ENCODE measurements at regions not wholly inside any gene's neighbourhood (a gene's known extent, or its start where the extent isn't known, plus 50 kb on each side); places are given as distances from the start of the nearest gene placed in this dataset.

- TF ChIP-seq CTCF (IDR thresholded peaks at IDR 0.05): no peak
- H3K9me3 Mint-ChIP-seq (ENCODE audit: unreplicated experiment): peaks cover 12% of the 10 kb centered on the region
- no peaks in the 10 kb centered on the region for H3K36me3 Mint-ChIP-seq (ENCODE audit: unreplicated experiment)
- no peak overlapping the region for H3K27ac Mint-ChIP-seq (ENCODE audit: unreplicated experiment)
- no peaks in the 10 kb centered on the region for H3K4me1 Mint-ChIP-seq (ENCODE audit: unreplicated experiment)
- DNase-seq (ENCODE audit: extremely low spot score, unreplicated experiment): peak; percentile 68
- H3K4me3 Mint-ChIP-seq (ENCODE audit: unreplicated experiment): no peak overlapping the region
- no peaks in the 10 kb centered on the region for H3K27me3 Mint-ChIP-seq (ENCODE audit: unreplicated experiment)
These were observed 624.6 kb downstream of the AACS start for GRCh38 chr12:125689576-125690410.

DNA sequence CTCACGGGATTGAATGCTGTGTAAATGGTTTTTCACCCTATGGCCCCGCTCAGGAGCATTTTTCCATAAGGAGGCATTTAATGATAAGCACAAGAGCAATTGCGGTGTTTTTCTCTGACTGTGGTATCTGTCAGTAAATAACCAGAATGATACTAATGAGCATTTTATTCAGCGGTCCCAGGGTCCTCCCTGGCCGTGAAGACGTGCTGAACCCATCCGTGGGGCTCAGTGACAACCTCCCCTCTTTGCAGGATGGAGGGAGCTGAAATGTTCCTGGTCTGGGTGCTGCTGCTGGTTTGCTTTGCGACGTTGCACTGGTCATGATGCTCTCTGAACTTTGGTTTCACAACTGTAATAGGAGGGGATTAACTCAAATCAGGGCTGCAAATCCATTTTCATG lies 625.6 kb downstream of the AACS start:
- no peaks in the 10 kb centered on the region for H3K36me3 Mint-ChIP-seq (ENCODE audit: unreplicated experiment)
- TF ChIP-seq CTCF (IDR thresholded peaks at IDR 0.05): no peak
- H3K27ac Mint-ChIP-seq (ENCODE audit: unreplicated experiment): no peak overlapping the region
- no peaks in the 10 kb centered on the region for H3K4me1 Mint-ChIP-seq (ENCODE audit: unreplicated experiment)
- H3K27me3 Mint-ChIP-seq (ENCODE audit: unreplicated experiment): no peaks in the 10 kb centered on the region
- peaks cover 18% of the 10 kb centered on the region for H3K9me3 Mint-ChIP-seq (ENCODE audit: unreplicated experiment)
- peak; percentile 75 for DNase-seq (ENCODE audit: extremely low spot score, unreplicated experiment)
- H3K4me3 Mint-ChIP-seq (ENCODE audit: unreplicated experiment): no peak overlapping the region

GRCh38 chr12:125696054-125696453 lies 630.8 kb downstream of the AACS start:
- H3K9me3 Mint-ChIP-seq (ENCODE audit: unreplicated experiment): peaks cover 30% of the 10 kb centered on the region
- no peaks in the 10 kb centered on the region for H3K27me3 Mint-ChIP-seq (ENCODE audit: unreplicated experiment)
- H3K36me3 Mint-ChIP-seq (ENCODE audit: unreplicated experiment): no peaks in the 10 kb centered on the region
- no peaks in the 10 kb centered on the region for H3K4me1 Mint-ChIP-seq (ENCODE audit: unreplicated experiment)
- no peak overlapping the region for H3K27ac Mint-ChIP-seq (ENCODE audit: unreplicated experiment)
- no peak for TF ChIP-seq CTCF (IDR thresholded peaks at IDR 0.05)
- no peak overlapping the region for H3K4me3 Mint-ChIP-seq (ENCODE audit: unreplicated experiment)
- DNase-seq (ENCODE audit: extremely low spot score, unreplicated experiment): no peak

- no peak overlapping the region for H3K4me3 Mint-ChIP-seq (ENCODE audit: unreplicated experiment)
- H3K27ac Mint-ChIP-seq (ENCODE audit: unreplicated experiment): no peak overlapping the region
- TF ChIP-seq CTCF (IDR thresholded peaks at IDR 0.05): no peak
- H3K27me3 Mint-ChIP-seq (ENCODE audit: unreplicated experiment): no peaks in the 10 kb centered on the region
- peaks cover 18% of the 10 kb centered on the region for H3K9me3 Mint-ChIP-seq (ENCODE audit: unreplicated experiment)
- DNase-seq (ENCODE audit: extremely low spot score, unreplicated experiment): no peak
- no peaks in the 10 kb centered on the region for H3K36me3 Mint-ChIP-seq (ENCODE audit: unreplicated experiment)
- H3K4me1 Mint-ChIP-seq (ENCODE audit: unreplicated experiment): no peaks in the 10 kb centered on the region
These were observed 639.6 kb downstream of the AACS start for GRCh38 chr12:125704803-125705202.

- no peak for TF ChIP-seq CTCF (IDR thresholded peaks at IDR 0.05)
- Mint-ChIP-seq H3K27me3 (ENCODE audit: unreplicated experiment) (no peaks in the 10 kb centered on the region), H3K9me3 (ENCODE audit: unreplicated experiment) (peaks cover 24% of the 10 kb centered on the region), H3K4me1 (ENCODE audit: unreplicated experiment) (no peaks in the 10 kb centered on the region), H3K36me3 (ENCODE audit: unreplicated experiment) (no peaks in the 10 kb centered on the region), H3K4me3 (ENCODE audit: unreplicated experiment) (no peak overlapping the region), H3K27ac (ENCODE audit: unreplicated experiment) (no peak overlapping the region)
- DNase-seq (ENCODE audit: extremely low spot score, unreplicated experiment): no peak
These were observed 655.7 kb downstream of the AACS start for GRCh38 chr12:125720961-125721360.

Data from osteocyte (in vitro differentiated cells).